Ureter (tissue), 1 donor: ENCODE measurements at regions not wholly inside any gene's neighbourhood (a gene's known extent, or its start where the extent isn't known, plus 50 kb on each side); places are given as distances from the start of the nearest gene placed in this dataset.

Experiments used
- DNase-seq: peaks from one replicate; pipeline ENCODE4 v3.0.0-alpha.2; 2020; ENCODE audit warnings: low spot score
- donor health status: DM: yes; HTN: yes; CAD: no.

DNA sequence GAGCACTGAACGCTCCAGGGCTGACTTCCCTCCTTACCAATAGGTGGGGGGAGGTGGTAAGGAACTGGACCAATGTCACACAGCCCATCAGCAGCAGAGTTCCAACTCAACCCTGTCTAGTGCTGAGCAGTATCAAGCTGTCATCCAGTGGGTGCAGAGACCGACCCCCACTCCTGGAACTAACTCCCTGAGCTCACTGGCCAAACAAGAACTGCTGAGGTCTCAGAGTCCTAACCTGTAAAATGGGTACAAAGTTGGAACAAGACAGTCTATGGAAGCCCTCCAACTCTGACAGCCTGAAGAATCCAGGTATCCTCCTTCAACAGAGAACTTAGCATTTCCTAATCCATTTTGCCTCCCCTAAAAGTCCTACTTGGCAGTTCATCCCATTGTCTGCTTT is 91.1 kb upstream of the CLMN start:
- DNase-seq, result no peak

DNA sequence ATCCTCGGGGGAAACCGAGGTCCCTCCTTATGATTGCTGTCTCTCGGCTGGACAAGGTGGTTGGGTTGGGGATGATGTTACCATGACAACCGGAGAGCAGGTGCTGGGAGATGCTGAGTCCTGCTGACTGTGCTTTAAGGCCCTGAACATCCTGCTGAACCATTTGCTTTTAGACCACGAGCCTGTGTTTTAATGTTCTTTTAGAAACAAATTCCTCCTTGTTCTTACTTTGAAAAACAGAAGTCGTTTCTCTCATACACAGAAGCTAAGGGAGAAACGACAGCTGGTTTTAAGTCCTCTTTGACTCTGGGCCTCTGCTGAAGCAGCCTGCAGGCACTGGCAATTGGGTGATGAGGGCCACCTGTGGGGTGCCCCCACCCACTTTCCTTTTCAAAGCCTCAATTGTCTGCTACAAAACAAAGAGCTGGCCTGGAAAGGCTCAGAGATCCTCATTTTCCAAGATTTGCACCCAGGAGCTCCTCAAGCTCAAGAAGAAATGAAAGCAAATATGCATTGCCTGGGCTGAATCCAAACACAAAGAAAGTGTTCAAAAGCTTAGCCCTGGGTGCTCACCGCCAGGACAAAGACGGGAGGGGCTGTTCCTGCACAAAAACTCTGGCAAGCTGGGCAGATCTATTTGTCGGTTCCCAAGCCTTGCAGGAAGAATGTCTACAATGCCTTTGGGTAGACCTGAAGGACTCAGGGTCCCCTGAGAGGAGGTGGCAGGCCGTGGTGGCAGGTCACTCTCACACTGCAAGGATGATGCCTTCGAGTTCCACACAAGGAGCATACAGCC is 90.0 kb upstream of the CLMN start:
- no peak for DNase-seq

DNA sequence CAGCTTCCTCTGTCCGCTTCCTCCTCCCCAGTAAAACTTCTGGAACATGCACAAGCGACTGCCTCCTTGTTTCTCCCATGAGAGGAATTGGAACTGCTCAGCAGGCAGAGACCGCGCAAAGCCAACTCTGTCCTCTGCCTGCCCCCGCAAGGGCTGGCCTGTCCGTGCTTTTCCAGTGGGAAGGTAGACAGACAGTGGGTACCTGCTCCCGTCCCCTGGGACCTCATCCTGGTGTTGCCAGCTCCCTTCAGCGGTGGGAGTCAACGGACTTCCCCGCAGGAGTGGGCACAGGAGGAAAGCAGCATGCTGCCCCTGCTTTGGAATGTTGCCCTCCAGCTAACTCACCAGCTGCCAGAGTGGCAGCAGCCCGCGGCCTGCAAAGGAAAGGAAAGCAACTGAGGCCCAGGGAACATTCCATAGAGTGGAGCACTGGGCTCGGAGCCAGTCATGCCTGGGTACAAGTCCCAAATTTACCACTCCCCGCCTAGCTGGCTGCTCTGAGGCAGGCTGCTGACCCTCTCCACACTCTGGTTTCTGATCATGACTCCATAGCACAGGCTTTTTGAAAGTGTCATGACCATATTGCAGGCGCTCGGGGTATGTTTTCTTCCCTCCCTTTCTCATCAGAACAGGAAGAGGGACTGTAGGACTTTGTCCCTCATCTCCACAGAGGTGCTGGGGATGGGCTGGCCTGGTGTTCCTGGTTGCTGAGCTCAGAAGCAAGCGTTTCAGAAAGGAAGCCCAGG is 89.2 kb upstream of the CLMN start:
- no peak for DNase-seq

DNA sequence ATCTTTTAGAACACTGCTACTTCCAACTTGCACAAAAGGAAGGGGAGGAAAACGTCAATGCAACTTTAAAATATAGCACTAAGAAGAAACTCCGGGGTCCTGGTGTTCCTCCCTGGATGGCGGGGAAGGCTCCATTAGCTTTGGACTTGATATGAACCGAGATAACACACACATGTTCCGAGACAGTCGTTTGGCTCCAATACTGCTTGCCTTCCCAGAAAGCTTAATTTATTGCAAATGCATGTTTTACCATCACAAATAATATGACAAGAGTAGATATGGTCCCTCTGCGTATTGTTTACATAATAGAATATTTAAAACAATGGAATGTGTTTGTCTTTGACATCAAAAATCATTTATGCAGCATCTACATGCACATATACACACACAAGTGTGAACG is 87.6 kb upstream of the CLMN start:
- no peak for DNase-seq

DNA sequence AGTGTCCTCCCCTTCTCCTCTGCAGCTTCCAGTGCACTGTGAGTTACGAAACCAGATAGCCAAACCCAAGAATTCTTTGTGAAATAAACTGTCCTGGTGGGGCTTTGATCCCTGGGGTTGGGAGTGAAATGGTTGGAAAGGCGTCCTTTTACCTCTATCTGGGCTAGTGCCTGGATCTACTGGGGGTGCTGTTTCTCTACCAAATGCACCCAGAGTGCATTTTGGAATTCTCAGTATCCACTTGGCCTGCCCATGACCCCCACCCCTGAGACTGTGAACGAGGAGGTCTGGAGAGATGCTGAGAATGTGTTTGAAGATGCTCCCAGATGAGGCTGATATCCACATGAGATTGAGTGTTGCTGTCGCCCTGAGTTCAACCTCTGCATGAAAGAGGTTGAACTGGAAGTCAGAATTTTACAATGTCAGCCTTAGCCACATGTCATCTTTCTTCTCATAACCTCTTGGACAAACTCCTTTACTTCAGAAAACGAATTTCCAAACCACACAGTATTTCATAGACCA is 87.1 kb upstream of the CLMN start:
- DNase-seq, result no peak

DNA sequence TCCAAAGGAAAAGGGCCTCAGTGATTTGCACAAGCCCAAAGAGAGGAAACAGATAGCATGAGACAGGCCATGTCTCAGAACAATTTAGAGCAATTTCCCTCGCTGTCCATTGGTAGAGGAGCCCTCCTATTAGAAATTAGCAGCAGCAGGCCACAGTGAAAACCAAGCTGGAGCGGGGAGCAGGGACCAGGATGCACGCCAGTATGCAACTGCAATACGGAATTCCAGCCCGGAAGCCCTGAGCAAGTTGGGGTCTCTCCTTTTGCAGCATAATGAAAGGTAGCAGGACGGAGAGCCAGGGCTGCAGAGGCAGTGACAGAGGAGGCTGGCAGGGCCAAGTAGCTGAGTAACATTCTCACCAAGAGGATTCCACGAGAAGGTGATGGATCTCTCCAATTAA is 84.9 kb upstream of the CLMN start:
- no peak for DNase-seq

DNA sequence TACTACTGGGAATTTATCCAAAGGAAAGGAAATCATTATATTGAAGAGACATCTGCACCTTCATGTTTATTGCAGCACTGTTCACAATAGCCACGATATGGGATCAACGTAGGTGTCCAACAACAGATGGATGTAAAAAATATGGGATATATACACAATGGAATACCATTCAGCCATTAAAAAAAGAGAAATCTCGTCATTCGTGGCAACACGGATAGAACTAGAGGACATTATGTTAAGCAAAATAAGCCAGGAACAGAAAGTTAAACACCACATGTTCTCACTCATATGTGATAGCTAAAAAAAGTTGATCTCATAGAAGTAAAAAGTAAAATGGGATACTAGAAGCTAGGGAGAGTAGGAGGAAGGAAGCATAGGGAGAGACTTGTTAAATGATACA is 82.9 kb upstream of the CLMN start:
- DNase-seq, result no peak

DNA sequence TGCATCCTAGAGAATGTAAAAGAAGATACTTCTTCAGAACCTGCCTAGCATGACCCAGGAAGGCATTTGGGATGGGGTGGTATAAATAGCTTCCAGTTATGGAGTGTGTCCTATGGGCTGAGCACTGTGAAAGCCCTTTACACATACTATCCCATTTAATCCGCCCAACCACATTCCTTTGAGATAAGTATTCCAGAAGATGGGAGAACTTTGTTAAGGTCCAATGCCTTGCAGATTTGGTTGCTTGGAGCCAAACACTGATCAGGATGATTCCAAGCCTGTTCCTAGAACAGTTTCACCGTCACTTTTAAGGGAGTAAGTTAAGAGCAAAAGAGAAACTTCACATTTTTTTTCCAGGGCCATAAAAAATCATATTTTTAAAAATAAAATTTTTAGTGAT is 82.5 kb upstream of the CLMN start:
- DNase-seq, result no peak

DNA sequence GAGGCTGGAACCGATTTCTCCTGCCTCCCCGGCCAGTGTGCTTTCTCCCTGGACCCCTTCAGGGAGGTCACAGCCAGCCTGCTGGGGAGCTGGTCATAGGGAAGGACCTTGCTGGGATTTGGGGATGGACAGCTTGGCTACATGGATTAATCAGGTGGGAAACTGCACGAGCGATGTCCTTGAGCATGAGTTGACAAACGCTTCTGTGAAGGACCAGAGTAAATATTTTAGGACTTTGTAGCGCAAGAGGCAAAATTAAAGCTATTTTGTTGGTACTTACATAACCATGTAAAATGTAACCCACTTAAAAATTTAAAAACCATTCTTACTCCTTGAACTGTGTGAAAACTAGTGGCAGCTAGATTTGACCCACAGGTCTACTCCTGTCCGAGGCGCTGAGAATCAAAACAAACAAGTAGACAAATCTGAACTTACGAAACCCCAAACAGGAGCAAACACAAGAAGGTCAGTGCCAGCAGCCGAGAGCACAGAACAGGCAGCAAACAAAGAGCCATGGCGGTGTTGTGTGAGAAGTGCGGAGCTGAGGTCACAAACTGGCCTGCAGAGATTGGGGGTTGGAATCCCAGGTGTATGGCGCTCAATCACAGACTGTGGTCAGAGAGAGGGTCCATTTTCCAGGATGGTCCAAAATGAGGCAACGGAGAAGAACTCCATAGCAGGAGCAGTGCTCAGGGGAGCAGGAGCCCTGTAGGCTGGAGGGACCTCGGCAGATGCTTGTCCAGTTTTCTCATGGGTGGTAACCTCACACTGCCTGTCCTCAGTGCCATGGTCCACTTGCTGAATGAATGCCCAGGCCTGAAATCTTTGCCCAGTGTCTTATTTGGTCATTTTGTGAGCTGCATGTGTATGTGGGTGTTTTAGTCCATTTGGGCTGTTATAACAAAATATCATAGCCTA is 79.2 kb upstream of the CLMN start:
- DNase-seq, result no peak

DNA sequence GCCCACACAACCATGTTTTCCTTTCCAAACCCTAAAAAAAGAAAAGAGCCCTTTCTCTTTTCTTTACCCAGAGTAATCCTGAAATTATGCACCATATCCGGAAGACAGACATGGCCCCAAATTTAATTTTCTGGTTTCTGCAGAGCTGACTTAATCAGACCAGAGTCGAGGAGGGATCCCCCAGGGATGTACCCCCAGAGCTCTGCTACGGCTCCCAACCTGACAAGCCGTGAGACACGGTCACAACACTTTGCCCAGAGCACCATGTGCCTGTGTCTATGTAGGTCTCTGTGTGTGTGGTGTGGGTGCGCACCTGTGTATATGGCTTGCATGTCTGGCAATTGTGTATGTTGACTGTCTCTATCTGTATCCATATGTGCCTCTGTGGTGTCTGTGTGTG is 77.6 kb upstream of the CLMN start:
- no peak for DNase-seq

DNA sequence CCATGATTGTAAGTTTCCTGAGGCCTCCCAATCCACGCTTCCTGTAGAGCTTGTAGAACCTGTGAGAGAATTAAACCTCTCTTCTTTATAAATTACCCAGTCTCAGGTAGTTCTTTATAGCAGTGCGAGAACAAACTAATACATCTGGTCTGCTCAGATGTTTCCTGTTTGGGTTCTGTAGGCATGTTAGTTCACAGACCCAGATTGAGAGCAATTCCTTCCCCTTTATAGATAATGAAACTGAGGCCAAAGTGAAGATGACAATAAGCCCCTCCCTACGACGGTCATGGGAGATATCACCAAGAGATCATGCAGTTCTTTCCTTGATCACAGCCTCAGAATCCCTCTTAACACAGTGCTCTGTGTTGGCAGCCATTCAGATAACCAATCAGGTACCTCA is 76.5 kb upstream of the CLMN start:
- DNase-seq, result no peak

DNA sequence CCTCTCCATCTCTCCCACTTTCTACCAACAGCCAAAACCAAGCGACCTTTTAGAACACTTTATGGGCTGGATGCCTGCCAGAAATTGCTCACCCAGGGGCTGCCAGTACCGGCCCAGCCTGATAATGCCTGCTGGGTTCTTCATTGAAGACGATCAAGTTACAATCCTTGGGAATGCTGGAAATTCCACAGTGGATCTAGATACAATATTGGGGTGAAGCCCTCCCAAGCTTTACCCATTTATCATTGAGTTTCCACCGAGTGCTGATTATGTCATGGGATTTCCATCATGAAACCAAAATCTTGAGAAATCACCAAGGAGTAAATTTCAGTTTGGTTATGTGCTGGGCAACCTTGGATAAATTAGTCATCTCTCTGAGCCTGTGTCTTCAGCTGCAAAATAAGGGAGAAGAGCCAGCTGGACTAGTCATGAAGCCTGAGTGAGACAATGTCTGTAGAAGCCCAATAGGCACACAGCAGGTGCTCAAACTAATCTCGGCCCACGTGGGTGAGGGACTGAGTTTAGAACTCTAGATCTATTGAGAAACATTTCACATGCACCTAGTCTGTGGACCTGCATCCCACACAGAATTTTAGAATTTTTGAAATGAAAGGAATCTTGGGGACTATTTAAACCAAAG is 75.5 kb upstream of the CLMN start:
- no peak for DNase-seq

DNA sequence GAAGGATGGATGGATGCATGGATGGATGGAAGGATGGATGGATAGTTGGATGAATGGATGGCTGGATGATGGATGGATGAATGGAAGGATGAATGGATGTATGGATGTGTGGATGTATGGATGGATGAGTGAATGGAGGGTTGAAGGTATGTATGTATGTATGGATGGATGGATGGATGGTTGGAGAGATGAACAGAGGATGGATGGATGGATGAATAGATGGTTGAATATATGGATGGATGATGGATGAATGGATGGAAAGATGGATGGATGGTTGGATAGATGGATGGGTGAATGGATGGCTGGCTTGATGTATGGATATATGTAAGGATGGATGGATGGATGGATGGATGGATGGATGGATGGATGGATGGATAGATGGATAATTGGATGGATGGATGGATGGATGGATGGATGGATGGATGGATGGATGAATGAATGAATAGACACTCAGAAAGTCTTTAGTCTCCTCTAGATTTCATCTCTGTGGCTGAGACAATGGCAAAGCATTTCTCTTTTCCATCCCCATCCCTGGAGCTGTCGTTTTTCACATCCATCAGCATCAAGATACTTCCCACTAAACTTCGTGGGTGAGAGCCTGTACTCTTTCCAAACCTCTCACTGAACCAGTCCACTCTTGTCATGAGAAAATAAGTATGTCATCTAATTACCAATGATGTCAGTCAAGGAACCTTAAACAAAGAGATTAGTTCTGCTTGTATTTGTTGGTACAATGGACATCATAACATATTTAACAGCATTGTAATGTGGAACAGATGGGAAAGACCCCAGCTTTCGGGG is 74.8 kb upstream of the CLMN start:
- no peak for DNase-seq

DNA sequence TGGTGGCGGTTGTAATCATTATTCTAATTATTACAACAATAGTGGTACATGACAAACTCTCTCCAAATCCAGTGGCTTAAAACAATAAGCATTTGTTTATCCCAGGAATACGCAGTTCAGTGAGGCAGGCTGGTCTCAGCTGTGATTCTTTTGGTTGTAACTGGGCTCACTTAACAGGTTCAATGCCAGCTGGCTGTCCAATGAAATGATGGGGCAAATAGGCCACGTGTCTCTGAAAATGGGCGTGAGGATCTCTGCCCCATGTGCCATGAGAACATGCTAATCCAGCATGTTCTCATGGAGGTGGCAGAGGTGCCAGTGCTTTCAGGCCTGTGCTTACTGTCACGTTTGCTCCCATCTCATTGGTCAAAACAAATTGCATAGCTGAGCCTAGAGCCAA is 73.1 kb upstream of the CLMN start:
- DNase-seq, result no peak

DNA sequence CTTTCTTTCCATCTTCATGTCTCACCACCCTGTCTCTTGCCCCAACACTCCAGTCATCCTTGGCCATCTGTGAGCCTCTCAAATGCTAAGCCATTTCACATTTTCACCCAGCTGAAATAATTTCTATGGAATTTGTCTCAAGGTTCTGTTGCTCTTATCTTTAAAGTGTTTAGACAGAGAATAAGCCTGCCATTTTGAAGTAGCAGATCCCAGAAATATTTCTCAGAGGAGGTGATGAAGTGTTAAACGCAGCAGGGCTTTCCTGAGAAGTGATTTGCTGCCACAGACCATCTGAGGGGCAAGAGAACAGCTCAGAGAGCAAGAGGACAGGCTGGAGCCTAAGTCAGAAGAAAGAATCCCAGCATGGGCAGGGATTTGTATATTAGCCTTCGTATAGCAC is 71.6 kb upstream of the CLMN start:
- DNase-seq, result no peak

DNA sequence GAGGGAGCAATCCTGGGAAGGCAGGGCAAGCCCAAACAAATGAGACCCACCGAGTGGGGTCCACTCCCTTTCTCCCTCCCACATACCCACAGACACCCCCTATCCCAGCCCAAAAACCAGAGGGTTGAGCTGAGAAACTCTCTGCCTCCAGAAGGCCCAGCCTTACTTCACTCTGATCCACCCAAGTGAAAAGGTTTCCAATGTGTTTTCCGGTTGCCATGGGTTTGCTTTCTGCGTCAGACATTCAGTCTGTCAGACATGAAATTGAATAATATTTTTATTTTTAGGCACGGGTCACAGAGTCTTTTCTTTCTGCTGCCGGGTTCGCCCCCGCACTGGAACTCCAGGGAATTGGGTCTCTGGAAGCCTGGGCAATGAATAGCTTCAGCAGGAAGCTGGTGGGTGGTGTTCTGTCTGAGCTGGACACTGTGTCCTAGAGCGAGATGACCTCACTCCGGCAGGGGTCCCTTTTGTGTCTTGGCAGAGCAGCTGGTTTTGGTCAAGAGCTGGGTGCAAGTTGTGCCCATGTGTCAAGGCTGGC is 69.8 kb upstream of the CLMN start:
- no peak for DNase-seq

DNA sequence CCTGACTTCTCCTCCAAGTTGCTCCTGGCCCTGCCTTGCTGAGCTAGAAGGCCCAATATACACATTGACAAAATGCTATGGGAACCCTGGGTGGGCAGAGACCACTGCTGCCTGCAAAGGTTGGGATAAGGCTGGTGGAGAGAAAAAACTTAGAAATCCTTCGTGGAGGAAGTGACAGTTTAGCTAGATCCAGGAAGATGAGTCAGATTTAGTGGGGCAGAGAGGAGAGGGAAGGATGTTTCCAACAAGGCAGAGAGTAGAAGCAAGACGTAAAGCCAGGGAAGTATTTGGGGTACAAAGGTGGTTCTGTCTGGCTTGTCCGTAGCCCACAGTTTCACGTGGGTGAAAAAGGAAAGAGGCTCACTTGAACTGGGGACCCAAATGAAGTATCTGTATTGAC is 69.0 kb upstream of the CLMN start:
- no peak for DNase-seq

DNA sequence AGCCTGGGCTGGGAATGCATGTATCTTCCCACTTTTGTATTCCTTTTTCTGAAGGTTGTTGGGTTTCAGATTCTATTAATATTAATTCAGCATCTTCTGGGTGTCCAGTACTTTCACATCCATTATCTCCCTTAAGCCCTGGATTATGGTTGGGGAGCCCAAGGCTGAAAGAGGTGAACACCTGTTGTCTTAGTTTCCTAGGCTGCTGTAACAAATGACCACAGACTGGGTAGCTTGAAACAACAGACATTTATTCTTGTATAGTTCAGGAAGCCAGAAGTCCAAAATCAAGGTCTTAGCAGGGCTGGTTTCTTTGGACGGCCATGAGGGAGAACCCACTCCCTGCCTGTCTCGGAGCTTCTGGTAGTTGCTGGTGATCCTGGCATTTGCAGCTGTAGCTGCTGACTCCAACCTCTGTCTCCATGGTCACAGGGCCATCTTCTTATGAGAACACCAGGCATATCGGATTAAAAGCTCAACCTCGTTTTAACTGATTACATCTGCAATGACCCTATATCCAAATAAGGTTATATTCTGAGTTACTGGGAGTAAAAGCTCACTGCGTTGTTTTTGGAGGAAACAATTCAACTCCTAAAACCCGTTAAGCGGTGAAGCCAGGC is 68.2 kb upstream of the CLMN start:
- no peak for DNase-seq

DNA sequence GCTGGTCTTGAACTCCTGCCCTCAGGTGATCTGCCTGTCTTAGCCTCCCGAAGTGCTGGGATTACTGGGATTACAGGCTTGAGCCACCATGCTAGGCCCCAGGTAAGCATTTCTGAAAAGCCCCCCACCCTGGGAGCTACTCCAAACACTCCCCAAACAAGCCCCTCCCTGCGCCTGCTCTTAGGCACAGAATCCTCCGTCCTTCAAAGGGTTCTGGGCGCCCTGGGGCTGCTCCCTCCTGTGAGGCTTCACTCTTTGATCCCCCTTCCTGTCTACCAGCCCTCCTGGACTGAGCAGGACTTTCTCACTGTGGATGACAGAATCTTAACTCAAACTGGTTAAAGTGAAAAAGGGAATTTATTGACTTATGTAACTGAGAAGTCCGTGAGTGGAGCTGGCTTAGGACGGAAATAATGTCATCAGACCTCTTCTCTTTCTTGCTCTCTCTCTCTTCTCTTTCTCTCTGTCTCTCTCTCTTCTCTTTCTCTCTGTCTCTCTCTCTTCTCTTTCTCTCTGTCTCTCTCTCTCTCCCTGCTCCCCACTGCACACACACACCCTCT is 66.9 kb upstream of the CLMN start:
- no peak for DNase-seq

DNA sequence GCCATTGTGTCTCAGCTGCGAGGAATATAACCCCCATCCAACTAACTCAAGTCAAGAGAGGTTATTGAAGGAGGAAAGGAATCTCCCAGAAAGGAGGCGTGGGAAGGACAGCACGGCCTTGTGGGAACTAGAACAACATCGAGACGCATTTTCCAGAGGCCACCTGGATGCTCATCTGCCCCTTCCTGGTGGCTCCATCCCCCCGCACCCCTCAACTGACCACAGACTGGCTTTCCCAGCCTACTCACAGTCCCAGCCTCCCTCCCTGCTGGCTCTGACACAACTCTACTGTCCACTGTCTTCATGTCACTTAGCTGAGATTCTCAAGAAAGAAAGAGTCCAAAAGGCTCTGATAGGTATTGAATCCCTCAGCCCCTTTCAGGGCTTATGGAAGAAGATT is 66.0 kb upstream of the CLMN start:
- no peak for DNase-seq
